ENCODE measurements at regions not wholly inside any gene's neighbourhood (a gene's known extent, or its start where the extent isn't known, plus 50 kb on each side); places are given as distances from the start of the nearest gene placed in this dataset.

GRCh38 chr7:50209461-50210135 is 94.9 kb upstream of the IKZF1 start:
- no peak for TF ChIP-seq POLR2A (IDR thresholded peaks at IDR 0.05; ENCODE audit: low read depth, low read length)
- no peak for TF ChIP-seq POLR2AphosphoS5 (IDR thresholded peaks at IDR 0.05; ENCODE audit: low read depth, low read length)
- no peak for TF ChIP-seq TAF1 (IDR thresholded peaks at IDR 0.05; ENCODE audit: borderline replicate concordance, low read depth, low read length)
